Type B pancreatic cell (in vitro differentiated cells): ENCODE measurements at regions not wholly inside any gene's neighbourhood (a gene's known extent, or its start where the extent isn't known, plus 50 kb on each side); places are given as distances from the start of the nearest gene placed in this dataset.

Source experiments
- DNase-seq: peaks from one replicate; pipeline ENCODE4 v3.0.0; 2021; ENCODE audit warnings: mixed read lengths; ENCODE audit not compliant: unreplicated experiment; ENCODE audit errors: extremely low spot score
- H3K27ac Mint-ChIP-seq: 2 replicates; pipeline ENCODE4 v1.8.0; 2021; ENCODE audit warnings: mild to moderate bottlenecking, mixed read lengths
- H3K27me3 Mint-ChIP-seq: 2 replicates; pipeline ENCODE4 v1.8.0; 2021; ENCODE audit warnings: mixed read lengths
- H3K36me3 Mint-ChIP-seq: 2 replicates; pipeline ENCODE4 v1.8.0; 2021; ENCODE audit warnings: mixed read lengths
- H3K4me1 Mint-ChIP-seq: one replicate; pipeline ENCODE4 v1.8.0; 2021; ENCODE audit warnings: mixed read lengths; ENCODE audit not compliant: unreplicated experiment
- H3K4me3 Mint-ChIP-seq: 2 replicates; pipeline ENCODE4 v1.8.0; 2021; ENCODE audit warnings: mild to moderate bottlenecking, mixed read lengths
- H3K9me3 Mint-ChIP-seq: 2 replicates; pipeline ENCODE4 v1.8.0; 2021; ENCODE audit warnings: mixed read lengths
- CTCF ChIP-seq: fragments of 200-600 bp; sonication (generic); conservative IDR thresholded peaks from 2 replicates; pipeline ENCODE4 v1.5.0; 2021; ENCODE audit warnings: antibody characterized with exemption, mild to moderate bottlenecking

GRCh38 chr9:33684831-33685230, 110.5 kb upstream of the PRSS3 start:
- no peak overlapping the region for H3K27ac Mint-ChIP-seq
- no peak overlapping the region for H3K4me3 Mint-ChIP-seq
- no peaks in the 10 kb centered on the region for H3K9me3 Mint-ChIP-seq
- no peaks in the 10 kb centered on the region for H3K27me3 Mint-ChIP-seq
- no peak for TF ChIP-seq CTCF
- H3K36me3 Mint-ChIP-seq, result no peaks in the 10 kb centered on the region
- no peak for DNase-seq
- peaks cover 12% of the 10 kb centered on the region for H3K4me1 Mint-ChIP-seq

GRCh38 chr9:33686942-33687341, 108.4 kb upstream of the PRSS3 start:
- Mint-ChIP-seq H3K27ac (peak overlapping the region; percentile 88), H3K9me3 (no peaks in the 10 kb centered on the region), H3K4me1 (peaks cover 12% of the 10 kb centered on the region), H3K36me3 (no peaks in the 10 kb centered on the region), H3K27me3 (no peaks in the 10 kb centered on the region), H3K4me3 (no peak overlapping the region)
- no peak for DNase-seq
- no peak for TF ChIP-seq CTCF

GRCh38 chr9:33687779-33688178, 107.6 kb upstream of the PRSS3 start:
- H3K27ac Mint-ChIP-seq, result peak overlapping the region; percentile 88
- no peaks in the 10 kb centered on the region for H3K9me3 Mint-ChIP-seq
- H3K36me3 Mint-ChIP-seq, result no peaks in the 10 kb centered on the region
- no peak for TF ChIP-seq CTCF
- H3K4me3 Mint-ChIP-seq, result peak overlapping the region; percentile 23
- H3K4me1 Mint-ChIP-seq, result peaks cover 12% of the 10 kb centered on the region
- H3K27me3 Mint-ChIP-seq, result no peaks in the 10 kb centered on the region
- DNase-seq, result no peak

- Mint-ChIP-seq H3K27me3 (no peaks in the 10 kb centered on the region), H3K9me3 (no peaks in the 10 kb centered on the region), H3K4me1 (peaks cover 12% of the 10 kb centered on the region), H3K4me3 (no peak overlapping the region), H3K36me3 (no peaks in the 10 kb centered on the region), H3K27ac (no peak overlapping the region)
- no peak for DNase-seq
- no peak for TF ChIP-seq CTCF
Measured at GRCh38 chr9:33690143-33690933, 105.0 kb upstream of the PRSS3 start.

GRCh38 chr9:33695299-33695698, 100.1 kb upstream of the PRSS3 start:
- no peak for TF ChIP-seq CTCF
- DNase-seq, result no peak
- Mint-ChIP-seq H3K36me3 (no peaks in the 10 kb centered on the region), H3K27me3 (no peaks in the 10 kb centered on the region), H3K27ac (no peak overlapping the region), H3K4me3 (no peak overlapping the region), H3K9me3 (no peaks in the 10 kb centered on the region), H3K4me1 (no peaks in the 10 kb centered on the region)

GRCh38 chr9:33695856-33696255, 99.5 kb upstream of the PRSS3 start:
- DNase-seq, result no peak
- H3K4me3 Mint-ChIP-seq, result no peak overlapping the region
- no peaks in the 10 kb centered on the region for H3K27me3 Mint-ChIP-seq
- no peaks in the 10 kb centered on the region for H3K4me1 Mint-ChIP-seq
- H3K9me3 Mint-ChIP-seq, result no peaks in the 10 kb centered on the region
- H3K27ac Mint-ChIP-seq, result no peak overlapping the region
- H3K36me3 Mint-ChIP-seq, result no peaks in the 10 kb centered on the region
- no peak for TF ChIP-seq CTCF
